ENCODE measurements at regions not wholly inside any gene's neighbourhood (a gene's known extent, or its start where the extent isn't known, plus 50 kb on each side); places are given as distances from the start of the nearest gene placed in this dataset.

DNA sequence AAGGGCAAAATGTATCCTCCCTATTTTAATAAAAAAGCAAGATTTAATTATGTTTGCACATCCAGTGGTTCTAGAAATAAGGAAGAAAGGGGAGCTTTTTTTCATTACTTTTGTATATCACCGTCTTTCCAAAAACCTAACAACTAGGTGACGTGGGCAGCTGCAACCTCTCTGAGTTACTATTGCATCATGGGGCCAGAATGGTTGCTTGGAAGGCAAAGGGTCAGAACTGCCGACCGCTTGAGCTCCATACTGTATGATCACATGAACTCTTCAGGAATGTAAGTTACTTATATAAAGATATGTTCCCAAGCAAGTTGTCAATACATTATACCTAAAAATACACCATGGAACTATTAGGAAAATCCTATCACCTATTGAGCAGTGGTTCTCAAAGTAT lies 85.6 kb upstream of the HIVEP3 start:
- H3K4me3 ChIP-seq (ENCODE audit: low read length): no peak overlapping the region
- no peaks in the 10 kb centered on the region for H3K9me3 ChIP-seq (replicated peaks; ENCODE audit: insufficient read depth, low read length)
- peaks cover 6% of the 10 kb centered on the region; the same call in 1 of the 2 replicates for H3K4me1 ChIP-seq (ENCODE audit: low read length)
- no peak for TF ChIP-seq EZH2phosphoT487 (IDR thresholded peaks at IDR 0.05; ENCODE audit: low read length)
- no peak for TF ChIP-seq CTCF (IDR thresholded peaks at IDR 0.05; ENCODE audit: low read length)
- TF ChIP-seq EZH2 (optimal IDR thresholded peaks at IDR 0.05; ENCODE audit: low read depth, low read length): no peak
- H3K79me2 ChIP-seq (ENCODE audit: low read length): no peaks in the 10 kb centered on the region
- H3K9me2 ChIP-seq (replicated peaks; ENCODE audit: insufficient read depth, low read length): no peaks in the 10 kb centered on the region
- no peak overlapping the region for H2AFZ ChIP-seq (ENCODE audit: low read length)
- H3K36me3 ChIP-seq (replicated peaks; ENCODE audit: insufficient read depth, low read length): no peaks in the 10 kb centered on the region
- H4K20me1 ChIP-seq (ENCODE audit: insufficient read depth, low read length): no peaks in the 10 kb centered on the region
- no peak for DNase-seq
- no peak overlapping the region for H3K4me2 ChIP-seq (ENCODE audit: low read depth, low read length)
- no peaks in the 10 kb centered on the region for H3K27me3 ChIP-seq (replicated peaks; ENCODE audit: insufficient read depth, low read length)
- H3F3A ChIP-seq (ENCODE audit: insufficient read depth, low read length): no peaks in the 10 kb centered on the region
- H3K27ac ChIP-seq (ENCODE audit: low read length): no peak overlapping the region
- H3K9ac ChIP-seq (ENCODE audit: low read length): no peak overlapping the region

DNA sequence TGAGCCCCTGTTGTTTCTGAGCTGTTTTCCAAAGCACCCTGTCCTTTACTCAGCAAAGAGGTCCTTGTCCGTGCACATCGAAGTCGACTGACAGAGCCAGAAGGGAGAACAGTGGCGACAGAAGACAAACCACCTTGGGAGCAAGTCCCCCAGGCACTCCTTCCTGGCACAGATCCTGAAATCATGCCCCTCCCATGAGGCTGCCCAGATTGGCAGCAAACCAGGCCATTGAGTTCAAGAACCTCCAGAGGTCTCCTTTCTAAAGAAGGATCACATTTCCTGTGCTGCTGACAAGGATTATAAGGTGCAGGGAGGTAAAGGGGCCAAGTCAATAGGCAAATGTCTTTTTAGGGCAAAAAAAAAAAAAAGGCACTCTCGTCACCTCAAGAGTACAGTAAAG lies 84.7 kb upstream of the HIVEP3 start:
- DNase-seq: no peak
- no peak overlapping the region for H3K4me3 ChIP-seq (ENCODE audit: low read length)
- no peak overlapping the region for H2AFZ ChIP-seq (ENCODE audit: low read length)
- H3K9ac ChIP-seq (ENCODE audit: low read length): no peak overlapping the region
- no peak overlapping the region for H3K4me2 ChIP-seq (ENCODE audit: low read depth, low read length)
- H3K9me2 ChIP-seq (replicated peaks; ENCODE audit: insufficient read depth, low read length): no peaks in the 10 kb centered on the region
- H3K9me3 ChIP-seq (replicated peaks; ENCODE audit: insufficient read depth, low read length): no peaks in the 10 kb centered on the region
- no peaks in the 10 kb centered on the region for H4K20me1 ChIP-seq (ENCODE audit: insufficient read depth, low read length)
- no peaks in the 10 kb centered on the region for H3K27me3 ChIP-seq (replicated peaks; ENCODE audit: insufficient read depth, low read length)
- no peak for TF ChIP-seq EZH2 (optimal IDR thresholded peaks at IDR 0.05; ENCODE audit: low read depth, low read length)
- TF ChIP-seq EZH2phosphoT487 (IDR thresholded peaks at IDR 0.05; ENCODE audit: low read length): no peak
- TF ChIP-seq CTCF (IDR thresholded peaks at IDR 0.05; ENCODE audit: low read length): no peak
- H3K79me2 ChIP-seq (ENCODE audit: low read length): no peaks in the 10 kb centered on the region
- peaks cover 3% of the 10 kb centered on the region; the same call in 1 of the 2 replicates for H3K4me1 ChIP-seq (ENCODE audit: low read length)
- H3F3A ChIP-seq (ENCODE audit: insufficient read depth, low read length): no peaks in the 10 kb centered on the region
- no peak overlapping the region for H3K27ac ChIP-seq (ENCODE audit: low read length)
- H3K36me3 ChIP-seq (replicated peaks; ENCODE audit: insufficient read depth, low read length): no peaks in the 10 kb centered on the region

- Histone ChIP-seq H3K36me3 (replicated peaks; ENCODE audit: insufficient read depth, low read length) (no peaks in the 10 kb centered on the region), H3K9me3 (replicated peaks; ENCODE audit: insufficient read depth, low read length) (no peaks in the 10 kb centered on the region), H3K27me3 (replicated peaks; ENCODE audit: insufficient read depth, low read length) (no peaks in the 10 kb centered on the region), H3K27ac (ENCODE audit: low read length) (no peak overlapping the region), H3K4me3 (ENCODE audit: low read length) (no peak overlapping the region), H3K4me2 (ENCODE audit: low read depth, low read length) (no peak overlapping the region), H3K9me2 (replicated peaks; ENCODE audit: insufficient read depth, low read length) (no peaks in the 10 kb centered on the region), H2AFZ (ENCODE audit: low read length) (no peak overlapping the region), H3K9ac (ENCODE audit: low read length) (no peak overlapping the region), H3K4me1 (ENCODE audit: low read length) (0 out of 2 replicates have a peak, but pooled peaks cover under 1% of the 10 kb centered on the region), H4K20me1 (ENCODE audit: insufficient read depth, low read length) (no peaks in the 10 kb centered on the region), H3F3A (ENCODE audit: insufficient read depth, low read length) (no peaks in the 10 kb centered on the region), H3K79me2 (ENCODE audit: low read length) (no peaks in the 10 kb centered on the region)
- DNase-seq: no peak
- TF ChIP-seq EZH2phosphoT487 (IDR thresholded peaks at IDR 0.05; ENCODE audit: low read length) (no peak), EZH2 (optimal IDR thresholded peaks at IDR 0.05; ENCODE audit: low read depth, low read length) (no peak), CTCF (IDR thresholded peaks at IDR 0.05; ENCODE audit: low read length) (no peak)
These were observed 83.5 kb upstream of the HIVEP3 start for GRCh38 chr1:42002220-42002619.

All from MM.1S (cell line).